AG04450 (cell line): ENCODE measurements at regions not wholly inside any gene's neighbourhood (a gene's known extent, or its start where the extent isn't known, plus 50 kb on each side); places are given as distances from the start of the nearest gene placed in this dataset.

Source experiments
- CTCF ChIA-PET: fragments of 300-600, 350-600 bp; formaldehyde crosslinking; extraction: SDS; loops from one replicate; lab custom pipeline; 2022; ENCODE audit warnings: antibody characterized with exemption, inconsistent platforms; lab: Charles Lee
- POLR2A ChIA-PET: fragments of 350-600 bp; formaldehyde crosslinking; extraction: SDS; loops from one replicate; lab custom pipeline; 2021; ENCODE audit warnings: antibody characterized with exemption, inconsistent platforms; lab: Yijun Ruan, JAX
- DNase-seq: peaks from one replicate; pipeline ENCODE4 v3.0.0-alpha.2; 2011; ENCODE audit warnings: low read depth, low spot score
- H3K27ac ChIP-seq: one replicate; pipeline ENCODE4 v1.5.1; 2012; ENCODE audit warnings: low read depth, low read length, control low read depth
- H3K27me3 ChIP-seq: one replicate; pipeline ENCODE4 v1.6.0; 2012; ENCODE audit warnings: low read length; ENCODE audit not compliant: control insufficient read depth, insufficient read depth
- H3K4me3 ChIP-seq: 2 replicates; pipeline ENCODE4 v1.5.1; 2011; ENCODE audit warnings: mild to moderate bottlenecking, low read depth, low read length, control low read depth
- H3K9me3 ChIP-seq: 2 replicates; pipeline ENCODE4 v1.5.1; 2012; ENCODE audit warnings: low read length; ENCODE audit not compliant: control insufficient read depth, insufficient read depth
- CTCF ChIP-seq: IDR thresholded peaks from 2 replicates; pipeline ENCODE4 v1.5.1; 2011; ENCODE audit warnings: low read depth, low read length, control low read depth, inconsistent platforms

GRCh38 chr6:1238040-1238439 lies 73.9 kb upstream of the FOXQ1 start:
- no peak for TF ChIP-seq CTCF
- POLR2A ChIA-PET: no interaction called here

GRCh38 chr6:1237636-1238035 lies 74.3 kb upstream of the FOXQ1 start:
- Histone ChIP-seq H3K27me3 (peaks cover 7% of the 10 kb centered on the region), H3K9me3 (no peaks in the 10 kb centered on the region), H3K27ac (no peak overlapping the region), H3K4me3 (no peak overlapping the region)
- POLR2A ChIA-PET: no interaction called here
- no peak for TF ChIP-seq CTCF
- no peak for DNase-seq
- CTCF ChIA-PET: no interaction called here

More at GRCh38 chr6:1238040-1238439, 73.9 kb upstream of the FOXQ1 start:
- H3K4me3 ChIP-seq: no peak overlapping the region
- peaks cover 4% of the 10 kb centered on the region for H3K27me3 ChIP-seq
- CTCF ChIA-PET: no interaction called here
- H3K27ac ChIP-seq: no peak overlapping the region
- H3K9me3 ChIP-seq: no peaks in the 10 kb centered on the region
- no peak for DNase-seq

- Histone ChIP-seq H3K4me3 (no peak overlapping the region), H3K27me3 (peaks cover 12% of the 10 kb centered on the region), H3K9me3 (no peaks in the 10 kb centered on the region), H3K27ac (no peak overlapping the region)
- DNase-seq: no peak
- POLR2A ChIA-PET: no interaction called here
- CTCF ChIA-PET: no interaction called here
- TF ChIP-seq CTCF: no peak
Measured at GRCh38 chr6:1235825-1236224, 76.1 kb upstream of the FOXQ1 start.

GRCh38 chr6:1233924-1234323 lies 78.0 kb upstream of the FOXQ1 start:
- DNase-seq: no peak
- Histone ChIP-seq H3K9me3 (no peaks in the 10 kb centered on the region), H3K4me3 (no peak overlapping the region), H3K27me3 (peaks cover 15% of the 10 kb centered on the region), H3K27ac (no peak overlapping the region)
- no peak for TF ChIP-seq CTCF
- POLR2A ChIA-PET: no interaction called here
- CTCF ChIA-PET: no interaction called here

GRCh38 chr6:1232578-1232977 lies 79.3 kb upstream of the FOXQ1 start:
- ChIA-PET POLR2A (no interaction called here), CTCF (no interaction called here)
- Histone ChIP-seq H3K9me3 (no peaks in the 10 kb centered on the region), H3K4me3 (no peak overlapping the region), H3K27me3 (peaks cover 13% of the 10 kb centered on the region), H3K27ac (no peak overlapping the region)
- no peak for DNase-seq
- no peak for TF ChIP-seq CTCF
